CD14-positive monocyte (primary cell): ENCODE measurements at regions not wholly inside any gene's neighbourhood (a gene's known extent, or its start where the extent isn't known, plus 50 kb on each side); places are given as distances from the start of the nearest gene placed in this dataset.

ENCODE experiments used
- DNase-seq, 3 donors: peaks; one replicate each; pipeline ENCODE4 v3.0.0-alpha.2; 2011 to 2022
- H2AFZ ChIP-seq: 2 replicates; pipeline ENCODE4 v1.6.0; 2012; ENCODE audit warnings: mild to moderate bottlenecking, low read depth, low read length, inconsistent platforms; ENCODE audit not compliant: insufficient read depth, poor library complexity, severe bottlenecking
- H3K27ac ChIP-seq, 2 donors: 1 replicate in 1 of 2; 2 replicates in 1 of 2; pipeline ENCODE4 v1.5.1; 2012 to 2013; ENCODE audit warnings: low read length in 2 of 2, control low read depth in 1 of 2, inconsistent platforms in 1 of 2, low read depth in 1 of 2, mild to moderate bottlenecking in 1 of 2
- H3K27me3 ChIP-seq, 2 donors: one replicate each; pipeline versions ENCODE4 v1.6.0 to v1.6.1; 2011 to 2013; ENCODE audit warnings: low read length in 2 of 2; ENCODE audit not compliant: control insufficient read depth in 2 of 2, insufficient read depth in 2 of 2
- H3K36me3 ChIP-seq, 2 donors: replicated peaks in 1 of 2; 1 replicate in 1 of 2; 2 replicates in 1 of 2; pipeline versions ENCODE4 v1.5.1 to v1.6.1; 2012 to 2013; ENCODE audit warnings: low read length in 2 of 2, control low read depth in 1 of 2, inconsistent platforms in 1 of 2, mild to moderate bottlenecking in 1 of 2; ENCODE audit not compliant: insufficient read depth in 2 of 2, control insufficient read depth in 1 of 2
- H3K4me1 ChIP-seq, 2 donors: 1 replicate in 1 of 2; 2 replicates in 1 of 2; pipeline versions ENCODE4 v1.5.1 to v1.6.1; 2012 to 2013; ENCODE audit warnings: low read length in 2 of 2, control low read depth in 1 of 2, inconsistent platforms in 1 of 2, mild to moderate bottlenecking in 1 of 2, moderate library complexity in 1 of 2; ENCODE audit not compliant: insufficient read depth in 2 of 2, control insufficient read depth in 1 of 2
- H3K4me2 ChIP-seq: replicated peaks from 2 replicates; pipeline ENCODE3; 2012; ENCODE audit warnings: low read length, moderate library complexity, mild to moderate bottlenecking; ENCODE audit not compliant: poor library complexity, severe bottlenecking; ENCODE audit errors: extremely low read depth
- H3K4me3 ChIP-seq, 3 experiments: fragments of 200-600 bp in 1 of 3; sonication (generic) in 1 of 3; replicated peaks in 1 of 3; 1 replicate in 2 of 3; 2 replicates in 1 of 3; pipeline ENCODE4 v1.5.1; 2011 to 2013; ENCODE audit warnings: low read length in 3 of 3, mild to moderate bottlenecking in 3 of 3, control low read depth in 2 of 3, low read depth in 2 of 3, inconsistent platforms in 1 of 3, moderate library complexity in 1 of 3
- H3K79me2 ChIP-seq: 2 replicates; pipeline ENCODE4 v1.6.0; 2012; ENCODE audit warnings: mild to moderate bottlenecking, control low read depth, inconsistent platforms, low read length, moderate library complexity; ENCODE audit not compliant: insufficient read depth
- H3K9ac ChIP-seq: 2 replicates; pipeline ENCODE4 v1.6.0; 2017; ENCODE audit warnings: low read length, mild to moderate bottlenecking; ENCODE audit not compliant: insufficient read depth, poor library complexity, severe bottlenecking
- H3K9me3 ChIP-seq, 2 donors: replicated peaks in 1 of 2; 1 replicate in 1 of 2; 2 replicates in 1 of 2; pipeline versions ENCODE4 v1.5.1 to v1.6.1; 2012 to 2013; ENCODE audit warnings: low read length in 2 of 2, control low read depth in 1 of 2; ENCODE audit not compliant: control insufficient read depth in 1 of 2, insufficient read depth in 1 of 2
- H4K20me1 ChIP-seq: 2 replicates; pipeline ENCODE4 v1.6.0; 2012; ENCODE audit warnings: mild to moderate bottlenecking, low read length, control low read depth, moderate library complexity; ENCODE audit not compliant: insufficient read depth
- H3K27ac Mint-ChIP-seq, 7 donors: one replicate each; pipeline ENCODE4 v1.8.0; 2020; ENCODE audit warnings: mild to moderate bottlenecking in 7 of 7, mixed read lengths in 7 of 7, moderate library complexity in 6 of 7, inconsistent platforms in 2 of 7
- H3K27me3 Mint-ChIP-seq, 3 donors: one replicate each; pipeline ENCODE4 v1.8.0; 2021 to 2022; ENCODE audit warnings: low read depth in 3 of 3, mild to moderate bottlenecking in 3 of 3, mixed read lengths in 3 of 3, moderate library complexity in 3 of 3, inconsistent platforms in 1 of 3
- H3K36me3 Mint-ChIP-seq, 2 donors: one replicate each; pipeline ENCODE4 v1.8.0; 2020; ENCODE audit warnings: mixed read lengths in 2 of 2, inconsistent platforms in 1 of 2, mild to moderate bottlenecking in 1 of 2
- H3K4me1 Mint-ChIP-seq: one replicate; pipeline ENCODE4 v1.8.0; 2020; ENCODE audit warnings: mild to moderate bottlenecking, mixed read lengths
- H3K4me3 Mint-ChIP-seq, 2 donors: one replicate each; pipeline ENCODE4 v1.8.0; 2020; ENCODE audit warnings: mild to moderate bottlenecking in 2 of 2, mixed read lengths in 2 of 2, moderate library complexity in 1 of 2
- H3K9me3 Mint-ChIP-seq, 7 donors: one replicate each; pipeline ENCODE4 v1.8.0; 2020 to 2022; ENCODE audit warnings: mixed read lengths in 7 of 7, mild to moderate bottlenecking in 6 of 7, moderate library complexity in 6 of 7, inconsistent platforms in 2 of 7
- WGBS: methylation state at CpG from one replicate; pipeline ENCODE4 v1.1.5; 2013; ENCODE audit warnings: missing lambda C conversion rate; ENCODE audit not compliant: insufficient coverage; 5-methylcytosine and 5-hydroxymethylcytosine counted together
- intact Hi-C, 2 donors: fragments of 100-400 bp; cut with micrococcal nuclease; formaldehyde crosslinking; loops; one replicate each; pipeline versions ENCODE4 v1.15.0 to v1.15.1; 2023
- TF ChIP-seq, protein P1 (sequence below): fragments of 200-600 bp; IDR thresholded peaks from one replicate; pipeline ENCODE4 v1.8.0; 2022; ENCODE audit warnings: antibody characterized with exemption, mild to moderate bottlenecking

GRCh38 chr2:128836559-128837100 is 518.0 kb upstream of the HS6ST1 start:
- Histone ChIP-seq H3K27me3 (no peaks in the 10 kb centered on the region), H3K79me2 (no peaks in the 10 kb centered on the region), H3K4me1 (no peaks in the 10 kb centered on the region), H3K36me3 (no peaks in the 10 kb centered on the region), H3K4me3 (no peak overlapping the region), H3K4me2 (no peak overlapping the region), H4K20me1 (no peaks in the 10 kb centered on the region), H3K9me3 (no peaks in the 10 kb centered on the region), H2AFZ (no peak overlapping the region), H3K27ac (no peak overlapping the region), H3K9ac (no peak overlapping the region)
- WGBS: 100% methylated on average over 1 of the region's 5 CpGs
- DNase-seq: no peak
- Mint-ChIP-seq H3K4me3 (no peak overlapping the region), H3K9me3 (peaks cover 0 to 8% (median 3%) of the 10 kb centered on the region in 7 donors), H3K36me3 (no peaks in the 10 kb centered on the region), H3K4me1 (no peaks in the 10 kb centered on the region), H3K27me3 (peaks cover 4 to 8% (median 8%) of the 10 kb centered on the region in 3 donors), H3K27ac (no peak overlapping the region)
- TF ChIP-seq, protein P1, sequence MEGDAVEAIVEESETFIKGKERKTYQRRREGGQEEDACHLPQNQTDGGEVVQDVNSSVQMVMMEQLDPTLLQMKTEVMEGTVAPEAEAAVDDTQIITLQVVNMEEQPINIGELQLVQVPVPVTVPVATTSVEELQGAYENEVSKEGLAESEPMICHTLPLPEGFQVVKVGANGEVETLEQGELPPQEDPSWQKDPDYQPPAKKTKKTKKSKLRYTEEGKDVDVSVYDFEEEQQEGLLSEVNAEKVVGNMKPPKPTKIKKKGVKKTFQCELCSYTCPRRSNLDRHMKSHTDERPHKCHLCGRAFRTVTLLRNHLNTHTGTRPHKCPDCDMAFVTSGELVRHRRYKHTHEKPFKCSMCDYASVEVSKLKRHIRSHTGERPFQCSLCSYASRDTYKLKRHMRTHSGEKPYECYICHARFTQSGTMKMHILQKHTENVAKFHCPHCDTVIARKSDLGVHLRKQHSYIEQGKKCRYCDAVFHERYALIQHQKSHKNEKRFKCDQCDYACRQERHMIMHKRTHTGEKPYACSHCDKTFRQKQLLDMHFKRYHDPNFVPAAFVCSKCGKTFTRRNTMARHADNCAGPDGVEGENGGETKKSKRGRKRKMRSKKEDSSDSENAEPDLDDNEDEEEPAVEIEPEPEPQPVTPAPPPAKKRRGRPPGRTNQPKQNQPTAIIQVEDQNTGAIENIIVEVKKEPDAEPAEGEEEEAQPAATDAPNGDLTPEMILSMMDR: no peak
- intact Hi-C loops: no loop called here

DNA sequence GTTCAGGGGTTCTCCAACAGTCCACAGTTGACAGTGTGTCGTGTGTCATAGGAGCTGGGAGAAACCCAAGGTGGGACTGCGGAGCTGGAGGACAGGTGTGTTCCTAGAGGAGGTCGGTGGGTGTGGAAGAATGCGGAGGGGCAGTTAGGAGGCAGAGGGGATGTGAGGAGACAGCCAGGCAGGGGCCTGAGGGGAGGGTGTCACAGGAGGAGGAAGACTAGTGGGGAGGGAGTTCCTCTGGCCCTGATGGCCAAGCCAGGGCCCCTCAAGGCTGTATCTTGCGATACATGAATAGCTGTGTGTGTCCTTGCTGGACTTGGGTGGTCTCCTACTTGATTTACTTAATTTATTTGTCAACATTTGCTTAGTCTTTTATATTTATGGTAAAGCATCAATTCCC is 519.6 kb upstream of the HS6ST1 start:
- Histone ChIP-seq H3K27me3 (no peaks in the 10 kb centered on the region), H3K79me2 (no peaks in the 10 kb centered on the region), H3K27ac (no peak overlapping the region), H3K4me1 (no peaks in the 10 kb centered on the region), H3K36me3 (no peaks in the 10 kb centered on the region), H4K20me1 (no peaks in the 10 kb centered on the region), H3K4me3 (no peak overlapping the region), H3K9ac (no peak overlapping the region), H2AFZ (no peak overlapping the region), H3K9me3 (no peaks in the 10 kb centered on the region), H3K4me2 (no peak overlapping the region)
- WGBS: 83% methylated on average over 4 of the region's 5 CpGs
- intact Hi-C loops: no loop called here
- peaks cover 4 to 8% (median 5%) of the 10 kb centered on the region in 3 donors for H3K27me3 Mint-ChIP-seq
- H3K36me3 Mint-ChIP-seq: no peaks in the 10 kb centered on the region
- TF ChIP-seq, protein P1: no peak
- H3K4me1 Mint-ChIP-seq: no peaks in the 10 kb centered on the region
- H3K9me3 Mint-ChIP-seq: peaks cover 0 to 8% (median 3%) of the 10 kb centered on the region in 7 donors
- no peak overlapping the region for H3K27ac Mint-ChIP-seq
- no peak overlapping the region for H3K4me3 Mint-ChIP-seq
- no peak for DNase-seq
